Transverse colon (tissue), 4 donors: ENCODE measurements at regions not wholly inside any gene's neighbourhood (a gene's known extent, or its start where the extent isn't known, plus 50 kb on each side); places are given as distances from the start of the nearest gene placed in this dataset.

Experiments
- DNase-seq: peaks from one replicate; pipeline ENCODE4 v3.0.0-alpha.2; 2019
- H3K27ac ChIP-seq, 4 donors: fragments of 200-600 bp; sonication (generic); 2 replicates each; pipeline ENCODE4 v1.5.1; 2016 to 2018; ENCODE audit warnings: inconsistent platforms in 4 of 4
- H3K27me3 ChIP-seq: fragments of 200-600 bp; sonication (generic); 2 replicates; pipeline ENCODE4 v1.5.1; 2017; ENCODE audit warnings: inconsistent platforms
- H3K36me3 ChIP-seq, 4 donors: fragments of 200-600 bp; sonication (generic); 2 replicates each; pipeline ENCODE4 v1.5.1; 2017 to 2019; ENCODE audit warnings: inconsistent platforms in 4 of 4
- H3K4me1 ChIP-seq, 4 donors: fragments of 200-600 bp; sonication (generic); 2 replicates each; pipeline ENCODE4 v1.5.1; 2017 to 2020; ENCODE audit warnings: inconsistent platforms in 4 of 4
- H3K4me3 ChIP-seq, 4 donors: fragments of 200-600 bp; sonication (generic); 1 replicate in 1 of 4; 2 replicates in 3 of 4; pipeline versions ENCODE4 v1.5.1 to v1.6.1; 2017 to 2019; ENCODE audit warnings: inconsistent platforms in 4 of 4
- H3K9me3 ChIP-seq, 2 donors: fragments of 200-600 bp; sonication (generic); 2 replicates each; pipeline ENCODE4 v1.5.1; 2017 to 2019; ENCODE audit warnings: inconsistent platforms in 2 of 2
- EP300 ChIP-seq: sonication (generic); formaldehyde crosslinking; IDR thresholded peaks from one replicate; pipeline ENCODE4 v1.6.1; 2017; ENCODE audit warnings: antibody characterized with exemption, low read depth
- POLR2A ChIP-seq: fragments of 450-650 bp; IDR thresholded peaks from one replicate; pipeline ENCODE4 v1.6.1; 2016; ENCODE audit warnings: antibody characterized with exemption, mild to moderate bottlenecking, moderate library complexity
- POLR2AphosphoS5 ChIP-seq, 3 donors: sonication (generic); formaldehyde crosslinking; IDR thresholded peaks; one replicate each; pipeline ENCODE4 v1.6.1; 2016; ENCODE audit warnings: antibody characterized with exemption in 3 of 3
- WGBS, 2 donors: methylation state at CpG; one replicate each; pipeline ENCODE4 v1.1.5; 2018; ENCODE audit warnings: low coverage in 1 of 2; 5-methylcytosine and 5-hydroxymethylcytosine counted together
- in situ Hi-C, 4 donors: fragments of 200-750 bp; cut with MboI; loops; one replicate each; pipeline versions ENCODE4 v1.15.0 to v1.15.1; 2017; ENCODE audit warnings: low sequenced_read_pairs in 3 of 4, low pct_ligation_motif_present in 1 of 4, low pct_unique_long_range_greater_than_20kb in 1 of 4
- intact Hi-C: fragments of 100-400 bp; cut with DNase I; formaldehyde crosslinking; loops from one replicate; pipeline ENCODE4 v1.15.1; 2023; ENCODE audit warnings: low total_unique reads
- TF ChIP-seq, protein P1 (sequence below), 5 experiments: fragments of 200-600 bp in 3 of 5; fragments of 450-650 bp in 2 of 5; sonication (generic) in 3 of 5; IDR thresholded peaks; 1 replicate in 2 of 5; 2 replicates in 3 of 5; pipeline ENCODE4 v1.5.1; 2016 to 2017; ENCODE audit warnings: antibody characterized with exemption in 5 of 5, inconsistent platforms in 3 of 5, mild to moderate bottlenecking in 2 of 5, moderate library complexity in 1 of 5

DNA sequence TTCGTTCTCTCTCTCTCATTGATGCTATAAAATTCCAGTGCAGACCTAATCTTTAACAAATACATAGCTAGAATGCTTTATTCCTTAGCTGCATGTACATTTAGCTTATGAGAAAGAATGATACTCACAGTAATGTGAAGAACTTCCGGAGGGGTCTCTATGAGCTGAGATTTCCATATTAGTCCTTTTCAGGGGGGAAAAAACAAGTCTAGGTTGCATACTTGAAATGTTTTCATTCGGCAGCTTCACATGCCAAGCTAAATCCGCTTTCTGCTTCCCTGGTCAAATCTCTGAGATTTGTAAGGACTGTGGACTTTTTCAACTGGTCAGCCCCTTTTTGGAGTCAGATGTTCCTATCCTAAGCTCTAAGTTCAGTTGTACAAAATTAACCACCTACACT is 111.5 kb upstream of the COL8A1 start:
- Histone ChIP-seq H3K9me3 (no peaks in the 10 kb centered on the region), H3K27me3 (no peaks in the 10 kb centered on the region), H3K4me3 (no peak overlapping the region), H3K27ac (no peak overlapping the region), H3K4me1 (no peaks in the 10 kb centered on the region), H3K36me3 (no peaks in the 10 kb centered on the region)
- in situ Hi-C loops (no loop called here), intact Hi-C loops (no loop called here)
- TF ChIP-seq POLR2A (no peak), EP300 (no peak), POLR2AphosphoS5 (IDR thresholded peaks at IDR 0.05) (no peak)
- TF ChIP-seq, protein P1, sequence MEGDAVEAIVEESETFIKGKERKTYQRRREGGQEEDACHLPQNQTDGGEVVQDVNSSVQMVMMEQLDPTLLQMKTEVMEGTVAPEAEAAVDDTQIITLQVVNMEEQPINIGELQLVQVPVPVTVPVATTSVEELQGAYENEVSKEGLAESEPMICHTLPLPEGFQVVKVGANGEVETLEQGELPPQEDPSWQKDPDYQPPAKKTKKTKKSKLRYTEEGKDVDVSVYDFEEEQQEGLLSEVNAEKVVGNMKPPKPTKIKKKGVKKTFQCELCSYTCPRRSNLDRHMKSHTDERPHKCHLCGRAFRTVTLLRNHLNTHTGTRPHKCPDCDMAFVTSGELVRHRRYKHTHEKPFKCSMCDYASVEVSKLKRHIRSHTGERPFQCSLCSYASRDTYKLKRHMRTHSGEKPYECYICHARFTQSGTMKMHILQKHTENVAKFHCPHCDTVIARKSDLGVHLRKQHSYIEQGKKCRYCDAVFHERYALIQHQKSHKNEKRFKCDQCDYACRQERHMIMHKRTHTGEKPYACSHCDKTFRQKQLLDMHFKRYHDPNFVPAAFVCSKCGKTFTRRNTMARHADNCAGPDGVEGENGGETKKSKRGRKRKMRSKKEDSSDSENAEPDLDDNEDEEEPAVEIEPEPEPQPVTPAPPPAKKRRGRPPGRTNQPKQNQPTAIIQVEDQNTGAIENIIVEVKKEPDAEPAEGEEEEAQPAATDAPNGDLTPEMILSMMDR (IDR thresholded peaks at IDR 0.05) = no peak
- WGBS, 2 donors = 63 to 78% methylated on average over 4 of the region's 4 CpGs
- DNase-seq = no peak

DNA sequence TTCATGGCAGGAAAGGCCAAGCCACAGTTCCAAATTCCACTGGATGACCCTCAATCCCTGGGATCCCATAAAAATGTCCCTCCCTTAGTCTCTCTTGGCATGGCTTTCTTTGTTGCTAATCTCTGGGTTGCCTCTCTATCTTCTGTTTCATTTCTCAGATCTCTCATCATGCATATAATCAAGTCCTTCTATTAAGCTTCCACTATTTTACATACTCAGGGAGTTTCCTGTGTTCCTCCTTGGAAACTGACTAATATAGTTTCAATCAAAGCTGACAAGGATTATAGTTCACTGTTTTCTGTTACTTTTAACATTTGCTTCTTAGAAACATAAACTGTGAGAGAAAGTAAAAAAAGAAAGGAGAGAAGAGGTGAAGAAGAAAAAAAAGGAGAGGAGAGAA is 113.8 kb upstream of the COL8A1 start:
- H3K27ac ChIP-seq = no peak overlapping the region
- no peaks in the 10 kb centered on the region for H3K4me1 ChIP-seq
- DNase-seq = no peak
- no peak overlapping the region for H3K4me3 ChIP-seq
- no peaks in the 10 kb centered on the region for H3K27me3 ChIP-seq
- intact Hi-C loops (no loop called here), in situ Hi-C loops (no loop called here)
- no peaks in the 10 kb centered on the region for H3K9me3 ChIP-seq
- no peaks in the 10 kb centered on the region for H3K36me3 ChIP-seq
- TF ChIP-seq POLR2AphosphoS5 (IDR thresholded peaks at IDR 0.05) (no peak), EP300 (no peak), POLR2A (no peak)
- TF ChIP-seq, protein P1 (IDR thresholded peaks at IDR 0.05) = no peak

DNA sequence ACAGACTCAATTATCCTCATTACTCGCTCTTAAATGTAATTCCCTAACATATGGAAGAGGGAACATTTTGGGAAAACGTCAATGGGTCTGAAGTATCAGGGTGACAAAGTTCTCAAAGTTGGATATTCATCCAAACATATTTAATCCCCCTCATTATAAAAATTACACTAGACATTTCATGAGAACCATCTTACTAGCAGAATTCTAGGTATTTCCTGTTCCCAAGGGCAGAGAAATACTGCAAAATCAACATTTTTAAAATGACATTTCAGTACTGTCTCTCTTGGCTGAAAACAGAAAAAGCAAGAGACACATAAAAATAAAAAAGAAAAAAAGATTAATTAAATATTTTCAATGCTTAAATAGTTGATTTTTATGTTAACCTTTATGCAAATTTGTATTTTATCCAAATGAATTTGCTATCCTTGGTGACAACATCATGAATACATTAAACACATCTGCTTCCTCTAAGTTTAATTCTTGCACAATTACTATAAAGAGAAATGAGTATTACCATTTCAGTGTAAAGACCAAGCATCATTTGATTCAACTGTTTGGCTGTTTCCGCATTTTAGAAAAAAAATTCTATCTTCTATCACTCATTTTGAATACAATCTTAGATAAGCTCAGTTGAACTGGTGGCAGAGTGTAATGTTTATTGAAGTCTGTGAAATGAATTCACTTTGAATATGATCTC is 114.8 kb upstream of the COL8A1 start:
- Histone ChIP-seq H3K27me3 (no peaks in the 10 kb centered on the region), H3K9me3 (no peaks in the 10 kb centered on the region), H3K4me3 (no peak overlapping the region), H3K27ac (no peak overlapping the region), H3K4me1 (no peaks in the 10 kb centered on the region), H3K36me3 (no peaks in the 10 kb centered on the region)
- in situ Hi-C loops (no loop called here), intact Hi-C loops (no loop called here)
- no peak for DNase-seq
- WGBS, 2 donors = 82 to 88% methylated on average over 3 of the region's 3 CpGs
- TF ChIP-seq EP300 (no peak), POLR2A (no peak), POLR2AphosphoS5 (IDR thresholded peaks at IDR 0.05) (no peak)
- TF ChIP-seq, protein P1 (IDR thresholded peaks at IDR 0.05) = no peak

GRCh38 chr3:99522147-99522546 is 116.2 kb upstream of the COL8A1 start:
- WGBS, 2 donors = 75 to 83% methylated on average over 2 of the region's 2 CpGs
- Histone ChIP-seq H3K4me3 (no peak overlapping the region), H3K9me3 (no peaks in the 10 kb centered on the region), H3K36me3 (no peaks in the 10 kb centered on the region), H3K4me1 (no peaks in the 10 kb centered on the region), H3K27me3 (no peaks in the 10 kb centered on the region), H3K27ac (no peak overlapping the region)
- intact Hi-C loops (no loop called here), in situ Hi-C loops (no loop called here)
- DNase-seq = no peak
- TF ChIP-seq EP300 = no peak
- TF ChIP-seq POLR2AphosphoS5 (IDR thresholded peaks at IDR 0.05) = no peak
- TF ChIP-seq POLR2A = no peak
- TF ChIP-seq, protein P1 (IDR thresholded peaks at IDR 0.05) = no peak
